PC-9 (cell line): ENCODE measurements at regions not wholly inside any gene's neighbourhood (a gene's known extent, or its start where the extent isn't known, plus 50 kb on each side); places are given as distances from the start of the nearest gene placed in this dataset.

Experiments used
- BruUV-seq: library from RNA; stranded (reverse); fragments of 400-500 nt; replicated peaks from 2 replicates; lab custom pipeline; 2021; lab: Mats Ljungman, UMichigan
- CTCF ChIA-PET: fragments of 300-600 bp; sonication (Branson Sonifier 250); formaldehyde crosslinking; loops from one replicate; lab custom pipeline; 2022; ENCODE audit warnings: antibody characterized with exemption; lab: Charles Lee
- POLR2A ChIA-PET: fragments of 300-600 bp; sonication (Branson Sonifier 250); formaldehyde crosslinking; loops from one replicate; lab custom pipeline; 2022; ENCODE audit warnings: antibody characterized with exemption; ENCODE audit not compliant: unreplicated experiment; lab: Charles Lee
- DNase-seq, 2 experiments: peaks; one replicate each; pipeline versions ENCODE4 v3.0.0 to v3.0.0-alpha.2; 2015 to 2022; ENCODE audit warnings: mixed read lengths in 1 of 2
- H2AFZ ChIP-seq: fragments of 200-600 bp; sonication (generic); 2 replicates; pipeline ENCODE4 v1.8.1; 2017; ENCODE audit warnings: antibody characterized with exemption
- H3F3A ChIP-seq: fragments of 200-600 bp; sonication (generic); 2 replicates; pipeline ENCODE4 v1.8.1; 2017; ENCODE audit warnings: antibody characterized with exemption, mild to moderate bottlenecking, low read depth; ENCODE audit not compliant: insufficient read depth
- H3K27ac ChIP-seq: fragments of 200-600 bp; sonication (generic); 2 replicates; pipeline ENCODE4 v1.6.1; 2016; ENCODE audit warnings: mixed run types
- H3K27me3 ChIP-seq: fragments of 200-600 bp; sonication (generic); 2 replicates; pipeline ENCODE4 v1.6.1; 2016; ENCODE audit warnings: low read depth, mixed run types; ENCODE audit not compliant: insufficient read depth
- H3K36me3 ChIP-seq: fragments of 200-600 bp; sonication (generic); 2 replicates; pipeline ENCODE4 v1.6.1; 2016; ENCODE audit warnings: low read depth, mixed run types
- H3K4me1 ChIP-seq: fragments of 200-600 bp; sonication (generic); replicated peaks from 2 replicates; pipeline ENCODE4 v1.6.1; 2016; ENCODE audit warnings: mixed run types; ENCODE audit not compliant: insufficient read depth
- H3K4me2 ChIP-seq: fragments of 200-600 bp; sonication (generic); 2 replicates; pipeline ENCODE4 v1.6.1; 2017; ENCODE audit warnings: mixed run types
- H3K4me3 ChIP-seq: fragments of 200-600 bp; sonication (generic); 2 replicates; pipeline ENCODE4 v1.6.1; 2016; ENCODE audit warnings: mixed run types
- H3K79me2 ChIP-seq: fragments of 200-600 bp; sonication (generic); 2 replicates; pipeline ENCODE4 v1.6.1; 2017; ENCODE audit warnings: low read depth, mixed run types
- H3K9me2 ChIP-seq: fragments of 200-600 bp; sonication (generic); 2 replicates; pipeline ENCODE4 v1.8.1; 2017; ENCODE audit warnings: mild to moderate bottlenecking; ENCODE audit not compliant: insufficient read depth
- H3K9me3 ChIP-seq: fragments of 200-600 bp; sonication (generic); 2 replicates; pipeline ENCODE4 v1.8.1; 2016; ENCODE audit warnings: low read depth; ENCODE audit not compliant: insufficient read depth
- H4K20me1 ChIP-seq: fragments of 200-600 bp; sonication (generic); 2 replicates; pipeline ENCODE4 v1.8.1; 2017; ENCODE audit not compliant: insufficient read depth
- CTCF ChIP-seq: fragments of 200-600 bp; sonication (generic); conservative IDR thresholded peaks from 2 replicates; pipeline ENCODE4 v1.6.1; 2017; ENCODE audit warnings: mixed run types, antibody characterized with exemption, mild to moderate bottlenecking, moderate library complexity
- EZH2 ChIP-seq: fragments of 200-600 bp; sonication (generic); IDR thresholded peaks from 2 replicates; pipeline ENCODE4 v1.8.0; 2017; ENCODE audit warnings: antibody characterized with exemption, low read depth
- intact Hi-C: fragments of 100-400 bp; cut with micrococcal nuclease; formaldehyde crosslinking; loops from one replicate; pipeline ENCODE4 v1.10.0; 2022; ENCODE audit not compliant: unreplicated experiment

- Histone ChIP-seq H3K9me2 (no peaks in the 10 kb centered on the region), H3K4me3 (no peak overlapping the region), H3K4me2 (no peak overlapping the region), H3K9me3 (no peaks in the 10 kb centered on the region), H4K20me1 (no peaks in the 10 kb centered on the region), H3K27ac (no peak overlapping the region), H3K36me3 (no peaks in the 10 kb centered on the region), H3K27me3 (no peaks in the 10 kb centered on the region), H3F3A (no peaks in the 10 kb centered on the region), H3K4me1 (no peaks in the 10 kb centered on the region), H3K79me2 (no peaks in the 10 kb centered on the region), H2AFZ (no peak overlapping the region)
- no TSS peak for BruUV-seq
- no peak for DNase-seq
- CTCF ChIA-PET: no interaction called here
- intact Hi-C loops: no loop called here
- TF ChIP-seq EZH2 (no peak), CTCF (no peak)
- POLR2A ChIA-PET: no interaction called here
Observed at GRCh38 chr14:83462759-83463158, 1929.1 kb upstream of the SEL1L start.

- CTCF ChIA-PET: no interaction called here
- no peak overlapping the region for H3K4me2 ChIP-seq
Observed at GRCh38 chr14:83463500-83464098, 1929.9 kb upstream of the SEL1L start.

GRCh38 chr14:83467811-83468210 lies 1934.2 kb upstream of the SEL1L start:
- Histone ChIP-seq H4K20me1 (no peaks in the 10 kb centered on the region), H3K27ac (no peak overlapping the region), H3F3A (no peaks in the 10 kb centered on the region), H3K36me3 (no peaks in the 10 kb centered on the region), H2AFZ (no peak overlapping the region), H3K4me1 (no peaks in the 10 kb centered on the region), H3K9me3 (no peaks in the 10 kb centered on the region), H3K4me3 (no peak overlapping the region), H3K27me3 (no peaks in the 10 kb centered on the region), H3K79me2 (no peaks in the 10 kb centered on the region), H3K4me2 (no peak overlapping the region), H3K9me2 (no peaks in the 10 kb centered on the region)
- CTCF ChIA-PET: no interaction called here
- intact Hi-C loops: no loop called here
- no peak for TF ChIP-seq CTCF
- no peak for TF ChIP-seq EZH2
- no peak for DNase-seq
- BruUV-seq: no TSS peak
- POLR2A ChIA-PET: no interaction called here

More at GRCh38 chr14:83463500-83464098, 1929.9 kb upstream of the SEL1L start:
- H3K79me2 ChIP-seq: no peaks in the 10 kb centered on the region
- intact Hi-C loops: no loop called here
- H4K20me1 ChIP-seq: no peaks in the 10 kb centered on the region
- POLR2A ChIA-PET: no interaction called here
- H3K9me3 ChIP-seq: no peaks in the 10 kb centered on the region
- no peak for DNase-seq
- H3K9me2 ChIP-seq: no peaks in the 10 kb centered on the region
- no peak overlapping the region for H3K27ac ChIP-seq
- H3K4me3 ChIP-seq: no peak overlapping the region
- no peaks in the 10 kb centered on the region for H3K4me1 ChIP-seq
- H2AFZ ChIP-seq: no peak overlapping the region
- H3F3A ChIP-seq: no peaks in the 10 kb centered on the region
- no TSS peak for BruUV-seq
- no peaks in the 10 kb centered on the region for H3K36me3 ChIP-seq
- TF ChIP-seq EZH2: no peak
- peak; percentile 64 for TF ChIP-seq CTCF
- H3K27me3 ChIP-seq: no peaks in the 10 kb centered on the region
